Femur (tissue), 1 donor: ENCODE measurements at regions not wholly inside any gene's neighbourhood (a gene's known extent, or its start where the extent isn't known, plus 50 kb on each side); places are given as distances from the start of the nearest gene placed in this dataset.

Source experiments
- DNase-seq: peaks from one replicate; pipeline ENCODE4 v3.0.0-alpha.2; 2017

DNA sequence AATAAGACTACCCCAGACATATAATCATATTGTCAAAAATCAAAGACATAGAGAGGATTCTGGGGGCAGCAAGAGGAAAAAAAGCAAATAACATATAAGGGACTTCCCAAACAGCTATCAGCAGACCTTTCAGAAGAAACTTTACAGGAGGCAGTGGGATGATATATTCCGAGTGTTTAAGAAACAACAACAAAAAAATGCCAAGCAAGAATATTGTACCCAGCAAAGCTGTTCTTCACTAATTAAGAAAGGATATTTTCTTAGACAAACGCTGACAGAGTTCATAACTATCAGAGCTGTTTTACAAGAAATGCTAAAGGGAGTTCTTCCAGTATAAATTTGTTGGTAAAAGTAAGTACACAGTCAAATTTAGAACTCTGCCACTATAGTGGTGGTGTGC is 243.3 kb upstream of the AFDN start:
- DNase-seq: no peak

DNA sequence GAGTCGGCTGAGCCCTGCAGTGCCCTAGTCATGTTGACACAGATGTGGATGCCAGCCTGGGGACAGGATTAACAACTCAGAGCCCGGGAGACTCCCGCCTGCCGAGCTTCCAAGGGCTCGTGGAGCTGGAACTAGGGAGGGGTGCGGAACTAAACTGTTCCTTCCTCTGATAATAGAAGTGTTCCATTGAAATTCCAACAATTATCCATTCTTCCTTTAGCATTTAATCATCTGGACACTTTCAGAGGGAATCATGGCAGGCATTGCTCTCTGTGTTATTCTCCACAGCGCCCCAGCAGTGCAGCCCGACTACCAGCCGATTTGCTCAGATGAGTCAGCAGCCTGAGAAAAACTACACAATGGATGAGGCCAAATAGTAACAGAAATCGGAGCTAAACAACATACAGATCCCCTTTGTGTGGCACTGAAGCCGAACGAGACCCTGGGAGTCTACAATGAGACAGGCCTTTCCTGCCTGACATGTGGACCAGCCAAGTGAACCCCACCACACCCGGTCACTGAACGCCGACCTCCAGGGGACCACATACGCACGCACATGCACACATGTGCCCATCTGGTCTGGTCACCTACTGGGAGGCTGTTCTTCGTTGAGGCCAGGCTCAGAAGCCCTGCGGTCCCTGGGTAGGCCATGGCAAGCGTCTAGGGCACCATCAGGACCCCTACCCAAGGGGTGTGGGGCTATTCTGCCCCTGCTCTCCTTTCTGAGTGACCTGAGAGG is 238.4 kb upstream of the AFDN start:
- DNase-seq: peak; percentile 14

DNA sequence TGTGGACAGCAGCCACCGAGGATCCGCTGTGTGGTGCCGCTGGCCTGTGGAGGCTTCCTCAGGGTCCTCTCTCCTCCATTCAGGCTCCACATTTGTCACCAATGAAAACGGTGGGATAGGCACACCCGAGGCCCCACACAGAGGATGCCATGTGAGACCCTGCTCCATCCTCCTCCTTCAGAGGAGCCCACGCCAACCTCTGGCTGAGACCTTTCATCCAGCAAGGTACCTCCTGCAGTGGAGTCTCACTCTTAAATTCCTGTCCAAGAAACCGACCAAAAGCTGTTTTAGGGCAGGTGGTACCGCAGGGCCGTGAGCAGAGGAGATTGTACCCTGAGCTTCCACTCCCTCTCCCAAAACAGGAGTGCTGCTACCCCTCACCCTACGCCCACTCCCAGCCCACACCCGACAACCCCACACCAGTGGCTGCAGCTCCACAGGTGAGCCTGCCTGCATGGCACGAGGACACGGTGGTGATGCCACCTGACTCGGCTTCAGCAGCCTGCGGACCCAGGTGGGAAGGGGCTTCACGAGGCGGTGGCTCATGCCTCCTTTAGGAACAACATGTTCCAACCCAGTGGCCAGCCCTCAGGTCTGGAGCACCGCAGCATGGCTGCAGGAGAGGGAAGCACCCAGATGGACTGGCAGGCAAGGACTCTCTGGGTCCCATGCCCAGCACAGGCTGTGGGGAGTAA is 237.6 kb upstream of the AFDN start:
- DNase-seq: peak; percentile 9

DNA sequence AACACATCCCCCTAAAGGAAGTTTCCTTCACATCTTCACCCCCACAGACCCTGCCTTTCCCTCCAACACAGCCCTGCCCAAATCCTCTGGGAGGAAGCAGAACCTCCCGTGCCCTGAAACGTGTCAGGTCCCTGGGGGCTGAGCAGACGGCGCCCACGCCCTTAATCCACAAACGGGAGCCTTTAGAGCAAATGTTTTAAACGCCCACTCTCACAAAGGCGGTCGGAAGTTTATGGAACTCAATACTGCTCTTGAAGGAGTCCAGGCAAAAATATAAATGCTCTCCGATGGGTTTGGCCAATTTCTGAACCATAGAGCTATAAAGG is 237.1 kb upstream of the AFDN start:
- peak; percentile 16 for DNase-seq

DNA sequence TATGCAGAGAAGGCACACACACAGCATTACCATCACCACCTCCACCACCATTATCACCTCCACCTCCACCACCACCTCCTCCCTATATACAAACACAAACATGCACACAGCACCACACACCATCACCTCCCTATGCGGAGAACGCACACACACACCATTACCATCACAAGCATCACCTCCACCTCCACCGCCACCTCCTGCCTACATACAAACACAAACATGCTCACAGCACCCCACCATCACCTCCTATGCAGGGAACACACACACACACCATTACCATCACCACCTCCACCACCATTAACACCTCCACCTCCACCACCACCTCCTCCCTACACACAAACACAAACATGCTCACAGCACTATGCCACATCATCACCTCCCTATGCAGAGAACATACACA is 236.5 kb upstream of the AFDN start:
- DNase-seq: peak; percentile 3
